Daoy (cell line): ENCODE measurements at regions not wholly inside any gene's neighbourhood (a gene's known extent, or its start where the extent isn't known, plus 50 kb on each side); places are given as distances from the start of the nearest gene placed in this dataset.

Experiments
- DNase-seq: peaks from one replicate; pipeline ENCODE4 v3.0.0-alpha.2; 2015; ENCODE audit warnings: low read depth

DNA sequence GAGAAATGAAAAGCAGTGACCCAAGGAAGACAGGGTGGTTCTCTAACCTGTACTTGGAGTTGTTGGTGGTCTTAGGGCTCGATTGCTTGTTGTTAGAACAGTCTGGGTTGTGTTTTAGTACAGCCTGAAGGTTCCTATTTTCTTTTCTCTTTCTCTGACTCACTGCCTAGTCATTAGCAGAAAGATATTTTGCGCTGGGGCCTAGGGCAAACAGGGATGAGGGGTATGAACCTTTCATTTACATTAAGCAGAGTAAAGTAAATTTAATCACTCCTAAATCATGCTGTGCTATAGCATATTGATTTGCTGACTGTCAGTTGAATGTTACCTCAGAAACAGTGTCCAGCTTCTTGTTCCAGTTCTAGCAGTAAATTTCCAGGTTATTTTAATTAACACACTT lies 197.2 kb downstream of the RWDD3 start:
- DNase-seq: no peak

DNA sequence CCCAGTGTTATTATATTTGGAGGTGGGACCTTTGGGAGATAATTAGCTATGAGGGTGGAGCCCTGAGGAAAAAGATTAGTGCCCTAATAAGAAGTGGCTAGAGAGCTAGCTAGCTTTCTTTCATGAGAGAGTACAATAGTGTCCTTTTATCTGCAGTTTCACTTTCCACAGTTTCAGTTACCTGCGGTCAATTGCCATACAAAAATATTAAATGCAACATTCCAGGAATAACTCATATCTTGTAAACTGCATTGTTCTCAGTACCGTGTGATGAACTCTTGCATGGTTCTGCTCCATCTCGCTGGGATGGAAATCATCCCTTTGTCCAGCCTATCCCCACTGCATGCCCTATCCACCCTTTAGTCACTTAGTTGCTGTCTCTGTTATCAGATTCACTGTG lies 201.6 kb downstream of the RWDD3 start:
- no peak for DNase-seq

DNA sequence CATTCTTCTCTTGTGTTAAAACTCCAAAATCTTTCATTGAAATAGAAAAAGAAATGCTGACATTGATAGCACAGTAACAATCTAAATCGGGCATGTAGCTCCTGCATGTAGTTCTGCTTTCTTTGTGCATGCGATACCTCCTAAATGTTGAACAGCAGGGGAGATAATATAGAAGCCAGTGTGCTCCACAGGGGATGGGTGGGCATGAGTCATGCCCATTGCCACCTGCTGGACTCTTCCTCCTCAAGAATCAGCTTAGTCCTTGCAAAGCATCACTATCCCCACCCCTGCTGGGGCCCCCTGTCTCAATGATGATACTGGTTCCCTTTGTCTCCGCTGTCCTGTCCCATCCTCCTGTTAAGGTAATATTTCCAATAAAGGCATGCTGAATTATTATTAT lies 203.0 kb downstream of the RWDD3 start:
- no peak for DNase-seq

DNA sequence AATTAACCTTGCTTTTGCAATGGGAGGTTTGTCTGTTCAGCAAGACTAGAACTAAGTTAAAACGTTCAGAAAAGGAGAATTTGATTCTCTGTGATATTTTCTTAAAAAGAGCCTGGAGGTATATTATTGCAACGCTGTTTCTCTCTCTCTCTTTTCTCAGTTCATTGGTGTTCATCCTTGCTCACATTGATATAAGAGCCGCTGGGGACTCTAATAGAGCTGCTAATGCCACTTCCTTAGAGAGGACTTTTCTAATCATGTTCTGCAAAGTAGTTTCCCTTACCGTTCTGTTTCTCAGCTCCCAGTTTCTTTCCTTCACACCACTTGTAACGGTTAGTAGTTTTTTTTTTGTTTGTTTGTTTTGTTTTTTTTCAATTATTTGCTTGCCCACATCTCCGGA lies 203.8 kb downstream of the RWDD3 start:
- no peak for DNase-seq

DNA sequence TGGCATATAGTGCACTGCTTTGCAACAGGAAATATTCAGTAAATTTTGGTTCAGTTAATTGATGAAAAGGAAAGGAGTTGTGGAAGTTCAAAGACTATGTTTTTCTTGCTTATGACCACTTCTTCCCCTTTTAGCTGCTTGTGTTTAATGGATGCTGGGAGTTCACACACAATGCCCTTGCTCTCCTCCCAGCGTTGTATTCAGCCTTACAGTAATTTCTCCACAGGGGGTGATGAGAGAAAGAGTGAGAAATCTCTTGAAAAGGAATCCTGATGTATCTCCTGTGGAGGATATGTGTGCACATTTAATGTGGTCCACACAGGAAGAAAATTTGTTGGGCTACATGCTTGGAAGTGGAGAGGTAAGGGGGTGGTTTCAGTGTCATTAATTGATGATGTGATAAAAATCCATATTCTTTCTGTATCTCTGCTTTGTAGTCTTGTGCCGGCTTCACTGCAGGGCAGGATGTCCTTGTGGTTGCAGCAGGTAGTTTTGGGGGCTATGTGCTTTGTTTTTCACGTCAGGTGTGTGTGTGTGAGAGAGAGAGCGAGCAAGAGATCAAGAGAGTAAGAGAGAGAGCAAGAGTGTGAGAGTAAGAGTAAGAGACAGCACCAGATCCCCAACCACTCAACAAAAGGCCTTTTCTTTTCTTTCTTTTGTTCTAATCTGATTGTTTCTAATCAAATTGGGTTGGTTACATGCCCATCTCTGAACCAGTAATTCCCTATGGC lies 204.4 kb downstream of the RWDD3 start:
- DNase-seq: no peak

DNA sequence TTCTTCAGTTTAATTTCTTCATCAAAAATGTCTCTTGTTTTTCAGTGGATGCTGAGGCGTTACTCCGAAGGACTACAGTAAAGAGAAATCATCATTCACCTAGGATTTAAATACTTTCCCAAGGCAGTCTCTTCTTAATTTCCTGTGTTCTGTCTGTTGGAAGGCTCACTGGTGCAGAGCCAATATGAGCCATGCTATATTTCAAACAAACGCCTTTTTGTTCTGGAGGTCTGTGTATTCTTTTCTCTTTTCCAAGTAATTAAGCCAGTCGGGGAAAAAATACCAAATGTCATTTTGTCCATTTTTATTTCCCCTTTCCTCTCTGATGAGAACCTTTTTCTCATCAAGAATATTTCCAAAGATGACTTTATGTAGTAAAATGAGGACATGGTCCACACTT lies 206.5 kb downstream of the RWDD3 start:
- DNase-seq: no peak

DNA sequence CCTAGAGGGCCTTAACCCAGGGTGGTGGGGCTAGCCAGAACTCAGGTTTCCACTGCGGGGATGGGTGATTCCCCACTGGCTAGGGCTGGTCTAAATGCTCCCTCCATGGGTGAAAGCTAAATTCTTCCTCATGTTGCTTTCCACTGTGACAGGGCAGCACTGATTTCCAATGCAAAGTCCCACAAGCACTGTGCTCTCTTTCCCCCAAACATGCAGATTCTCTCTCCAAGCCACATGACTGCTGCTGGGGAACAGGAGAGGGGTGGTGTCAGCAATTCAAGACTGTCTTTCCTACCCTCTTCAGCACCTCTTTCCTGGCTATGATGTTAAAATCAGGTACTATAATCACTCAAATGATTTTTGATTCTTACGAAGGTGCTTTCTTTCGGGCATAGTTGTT lies 215.5 kb downstream of the RWDD3 start:
- no peak for DNase-seq

DNA sequence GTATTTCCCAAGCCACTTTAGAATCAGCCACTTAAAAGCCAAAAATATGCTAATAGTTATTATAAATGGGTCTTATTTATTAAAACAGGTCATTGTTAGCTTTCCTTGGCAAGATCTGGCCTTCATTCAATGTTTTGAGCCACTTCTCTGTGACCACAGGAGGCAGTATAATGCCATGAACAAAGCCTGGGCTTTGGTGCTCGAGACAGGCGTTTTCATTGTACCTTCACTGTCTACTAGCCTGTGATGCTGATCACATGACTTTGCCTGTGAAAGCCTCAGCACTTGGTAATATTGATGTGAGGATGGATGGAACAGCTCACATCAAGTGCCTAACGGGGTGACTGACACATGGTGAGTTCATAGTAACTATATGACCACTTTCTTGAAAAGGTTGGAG lies 217.0 kb downstream of the RWDD3 start:
- DNase-seq: no peak

DNA sequence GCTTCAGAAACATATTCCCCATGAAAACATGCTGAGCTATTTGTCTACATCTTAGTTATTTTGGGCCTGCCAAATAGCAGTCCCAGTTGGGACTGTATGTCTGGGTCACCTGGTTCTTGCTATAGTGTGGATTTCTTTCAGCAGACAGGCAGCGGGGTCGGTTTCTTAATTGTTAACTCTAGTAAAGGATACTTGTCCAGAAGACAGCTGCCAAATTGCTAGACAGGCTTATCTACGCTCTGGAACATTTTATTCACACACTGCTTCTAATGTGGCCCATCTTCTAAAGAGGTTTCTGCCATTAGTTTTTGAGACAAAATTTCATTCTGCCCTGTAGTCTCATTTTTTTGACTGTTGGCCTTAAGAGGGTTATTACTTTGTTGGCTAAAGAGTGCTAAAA lies 217.9 kb downstream of the RWDD3 start:
- DNase-seq: no peak

DNA sequence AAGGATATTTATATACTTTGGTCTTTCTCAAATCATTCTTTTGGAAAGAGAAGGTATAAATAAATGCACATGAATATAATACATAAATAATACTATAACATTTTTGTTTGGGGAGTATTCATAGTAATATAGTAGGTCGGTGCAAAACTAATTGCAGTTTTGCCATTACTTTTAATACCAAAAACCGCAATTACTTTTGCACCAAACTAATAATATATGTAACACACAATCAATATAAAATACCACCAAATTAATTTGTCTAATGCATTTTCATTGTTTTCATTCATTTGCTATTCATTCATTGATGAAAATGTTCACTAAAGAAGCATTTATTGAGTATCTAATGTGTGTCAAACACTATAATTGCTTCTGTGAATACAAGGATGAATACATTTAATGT lies 219.0 kb downstream of the RWDD3 start:
- no peak for DNase-seq

DNA sequence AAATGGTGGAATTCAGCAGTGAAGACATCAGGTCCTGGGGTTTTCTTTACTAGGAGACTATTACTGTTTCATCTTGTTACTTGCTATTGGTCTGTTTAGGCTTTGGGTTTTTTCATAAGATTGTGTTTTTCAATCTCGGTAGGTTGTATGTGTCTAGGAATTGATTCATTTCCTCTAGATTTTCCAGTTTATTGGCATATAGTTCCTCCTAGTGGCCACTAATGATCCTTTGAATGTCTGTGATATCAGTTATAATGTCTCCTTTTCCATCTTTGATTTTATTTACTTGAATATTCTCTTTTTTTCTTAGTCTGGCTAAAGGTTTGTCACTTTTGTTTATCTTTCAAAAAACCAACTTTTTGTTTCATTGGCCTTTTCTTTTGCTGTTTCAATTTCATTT lies 233.0 kb downstream of the RWDD3 start:
- DNase-seq: no peak

DNA sequence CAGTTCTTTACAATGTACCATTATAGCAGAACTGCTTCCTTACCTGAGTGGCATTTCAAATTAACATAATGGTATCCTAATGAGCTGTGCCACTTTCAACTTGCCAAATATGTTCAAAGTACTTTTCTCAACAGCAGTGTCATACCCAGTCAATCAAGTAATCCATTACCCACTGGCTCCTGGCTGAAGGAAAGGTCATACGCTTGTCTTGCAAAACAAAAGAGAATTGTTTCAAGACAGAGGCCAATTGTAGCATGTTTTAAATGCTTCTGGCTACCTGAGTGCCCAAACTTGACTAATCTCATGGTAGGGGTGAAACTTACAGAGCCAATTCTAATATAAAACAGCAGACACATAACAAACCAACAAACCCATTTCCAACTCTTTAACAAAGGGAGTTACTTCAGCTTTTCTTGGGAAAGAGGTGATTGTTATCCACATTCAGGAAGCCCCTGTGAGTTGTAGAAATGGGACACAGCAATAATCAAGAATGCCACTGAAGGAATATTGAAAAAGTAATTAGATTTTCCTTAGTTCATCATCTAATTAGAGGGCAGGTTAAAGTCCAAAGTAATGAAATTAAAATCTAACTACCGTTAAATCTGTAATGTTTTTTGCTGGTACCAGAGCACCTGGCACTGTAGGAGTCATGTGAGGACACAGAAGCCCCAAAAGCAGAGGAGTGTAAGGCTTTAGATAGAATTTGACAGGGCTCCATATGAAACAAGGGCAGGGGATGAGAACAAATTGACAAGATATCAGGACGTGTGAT lies 241.9 kb downstream of the RWDD3 start:
- no peak for DNase-seq

DNA sequence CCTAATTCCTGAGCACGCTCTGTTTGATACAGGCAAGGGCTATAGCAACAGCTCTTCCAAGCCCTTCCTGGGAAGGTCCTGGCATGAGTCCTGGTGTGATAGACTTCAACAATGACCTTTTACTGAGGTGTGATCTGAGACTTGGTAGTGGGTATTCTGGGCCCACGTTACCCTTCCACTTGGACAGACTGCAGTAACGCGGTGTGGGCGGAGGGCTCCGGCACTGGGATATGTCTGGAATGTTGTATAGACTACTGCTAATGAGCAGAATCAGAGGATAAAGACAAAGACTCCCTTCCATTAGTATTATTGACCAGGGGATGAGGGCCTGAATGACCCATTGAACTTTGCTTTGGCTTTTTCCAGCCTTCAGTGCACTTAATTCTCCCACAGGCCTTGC lies 262.3 kb downstream of the RWDD3 start:
- no peak for DNase-seq

DNA sequence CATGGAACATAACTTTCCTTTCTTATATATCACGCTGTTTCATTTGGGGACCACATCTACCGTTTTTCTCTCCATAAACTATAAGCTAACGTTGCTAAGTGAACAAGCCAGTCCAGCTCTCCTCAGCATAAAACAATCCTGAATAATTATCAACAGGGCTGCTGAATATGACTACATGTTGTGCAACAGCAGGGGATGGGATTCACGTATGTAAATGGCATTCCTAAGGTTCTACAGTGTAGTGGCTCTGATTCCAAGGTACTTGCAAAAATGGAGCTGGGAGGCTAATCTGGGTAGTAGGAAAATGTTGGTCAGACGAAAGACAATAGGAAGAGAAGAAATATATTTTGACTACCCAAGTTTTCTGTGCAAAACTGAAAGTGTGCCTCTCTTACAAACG lies 262.8 kb downstream of the RWDD3 start:
- no peak for DNase-seq

DNA sequence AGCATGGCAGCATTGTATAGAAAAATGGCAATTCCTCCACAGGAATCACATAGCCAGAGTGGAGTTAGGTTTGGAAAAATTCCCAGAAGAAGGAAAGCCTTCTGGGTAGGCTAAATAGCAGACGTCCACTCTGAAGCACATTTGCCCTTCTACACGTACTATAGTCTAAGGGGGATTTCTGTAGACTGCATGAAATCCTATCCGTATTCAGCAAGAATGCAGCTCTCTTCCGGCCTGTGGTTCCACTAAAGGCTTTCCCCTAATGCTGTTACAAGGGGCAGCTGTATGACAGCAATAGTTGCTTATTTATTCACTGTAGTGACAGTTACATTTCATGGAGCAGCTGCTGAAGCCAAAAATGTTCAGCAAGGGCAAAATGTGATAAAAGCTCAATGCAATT lies 263.6 kb downstream of the RWDD3 start:
- no peak for DNase-seq

DNA sequence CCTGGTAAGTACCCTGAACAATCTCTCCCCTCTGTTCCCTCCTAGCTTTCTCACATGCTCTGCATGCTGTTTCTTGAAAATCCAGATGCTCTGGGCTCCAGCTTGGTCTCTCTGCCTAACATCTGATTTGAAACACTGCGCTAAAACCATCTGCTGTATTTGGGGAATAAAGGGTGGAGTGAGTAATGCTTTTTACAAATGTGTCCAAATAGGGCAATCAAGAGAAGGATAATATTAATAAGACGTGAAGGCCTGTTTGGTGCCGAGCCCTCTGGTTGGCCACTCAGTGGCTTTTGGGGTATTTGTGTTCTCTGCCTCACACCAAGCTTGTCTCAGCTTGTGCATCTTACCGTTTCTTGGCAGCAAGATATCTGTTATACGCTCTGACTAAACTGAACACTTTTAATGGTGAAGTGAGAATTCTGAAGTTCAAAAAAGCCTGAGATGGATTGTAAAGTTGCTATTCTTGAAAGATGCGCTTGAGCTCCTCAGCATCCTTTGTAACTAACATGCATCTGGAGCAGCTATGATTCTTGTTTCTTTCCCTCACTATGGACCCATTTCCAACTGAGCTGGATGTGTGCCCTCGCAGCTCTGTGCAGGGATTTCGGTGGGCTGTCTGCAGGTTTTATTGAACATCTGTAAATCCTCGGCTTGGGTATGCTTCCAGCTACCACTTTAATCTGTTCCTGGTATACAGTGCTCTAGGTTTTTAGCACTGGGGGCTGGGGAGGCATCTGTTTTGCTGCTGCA lies 269.4 kb downstream of the RWDD3 start:
- DNase-seq: no peak

DNA sequence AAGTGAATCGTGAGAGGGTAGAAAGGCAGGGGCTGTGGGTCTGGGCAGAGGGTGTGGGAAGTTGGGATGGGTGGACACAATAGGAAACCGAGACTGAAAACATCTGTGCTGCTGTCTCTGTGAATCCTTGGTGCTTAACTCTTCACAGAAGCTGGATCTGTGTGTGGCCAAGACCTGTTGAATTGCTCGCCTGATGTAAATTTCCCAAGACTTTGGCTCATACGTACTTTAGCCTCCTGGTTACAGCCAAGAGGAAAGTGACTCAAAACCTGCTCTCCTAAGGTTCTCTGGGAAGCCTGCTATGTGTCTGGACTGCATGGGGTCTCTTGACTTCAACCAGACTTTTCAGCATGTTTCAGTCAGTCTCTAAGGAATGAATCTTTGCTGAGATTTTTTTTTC lies 270.3 kb downstream of the RWDD3 start:
- DNase-seq: no peak

DNA sequence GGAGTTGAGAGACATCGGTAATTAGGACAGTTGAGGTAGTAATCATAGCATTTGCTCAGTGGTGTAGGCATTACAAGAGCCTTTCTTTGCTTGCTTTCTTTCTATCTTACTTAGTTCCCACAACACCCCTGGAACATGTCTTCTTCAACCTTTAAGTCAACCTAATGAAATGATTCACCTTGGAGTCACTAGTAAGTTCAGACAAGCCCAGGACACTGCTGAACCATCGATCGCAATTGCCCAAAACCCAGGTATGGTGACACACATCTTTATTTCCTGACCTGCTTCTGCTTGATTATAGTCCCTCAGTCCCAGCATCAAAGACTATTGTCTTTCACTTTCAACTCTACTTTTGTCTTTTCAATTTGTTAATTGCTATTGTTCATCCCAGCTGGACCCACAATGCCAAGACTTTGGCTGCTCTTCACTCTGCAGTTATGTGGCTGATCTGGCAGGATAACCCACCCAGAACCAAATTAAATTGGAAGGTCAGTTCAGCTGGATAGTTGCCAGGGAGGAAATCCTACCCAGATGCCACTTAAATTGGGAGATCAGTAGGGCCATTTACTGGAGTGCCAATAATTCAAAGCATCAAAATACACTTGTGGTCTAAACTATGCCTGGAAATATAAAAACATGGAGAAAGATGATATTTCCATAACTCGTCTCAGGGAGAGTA lies 272.9 kb downstream of the RWDD3 start:
- DNase-seq: no peak

DNA sequence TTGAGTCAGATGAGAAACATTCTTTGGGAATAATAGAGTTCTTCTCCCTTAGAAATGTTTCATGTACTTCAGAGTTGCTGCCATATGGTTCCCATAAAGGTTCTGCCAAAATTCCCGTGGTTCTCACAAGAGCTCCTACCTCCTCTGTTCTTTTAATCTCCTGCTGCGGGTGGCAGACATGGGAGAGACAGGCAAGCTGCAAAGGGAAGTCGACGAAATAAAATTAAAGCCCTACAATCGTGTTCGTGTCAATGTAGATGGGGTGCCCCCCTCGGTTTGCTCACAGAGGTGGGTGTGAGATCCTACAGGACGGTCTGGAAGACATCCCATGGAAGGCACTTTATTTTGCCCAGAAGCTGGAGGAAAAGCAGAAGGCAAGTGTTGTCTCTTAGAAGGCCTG lies 276.0 kb downstream of the RWDD3 start:
- no peak for DNase-seq

DNA sequence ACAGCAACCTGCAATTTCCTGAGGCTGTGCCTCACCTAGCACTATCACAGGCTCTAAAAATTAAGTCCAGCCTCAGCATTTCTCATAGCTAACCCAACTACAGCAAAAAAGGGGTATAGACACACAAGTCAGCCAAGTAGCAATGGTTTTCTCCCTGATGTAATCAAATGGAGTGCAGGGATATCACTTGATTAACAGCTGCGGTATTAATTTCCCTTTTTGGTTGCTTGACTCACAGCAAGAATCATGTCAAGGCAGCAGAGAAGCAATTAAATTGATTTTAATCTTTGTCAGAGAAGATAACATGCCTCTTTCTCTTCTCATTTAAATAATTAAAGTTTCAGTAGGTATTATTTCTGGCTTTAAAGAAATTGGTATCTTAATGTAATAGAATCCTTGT lies 278.9 kb downstream of the RWDD3 start:
- no peak for DNase-seq

DNA sequence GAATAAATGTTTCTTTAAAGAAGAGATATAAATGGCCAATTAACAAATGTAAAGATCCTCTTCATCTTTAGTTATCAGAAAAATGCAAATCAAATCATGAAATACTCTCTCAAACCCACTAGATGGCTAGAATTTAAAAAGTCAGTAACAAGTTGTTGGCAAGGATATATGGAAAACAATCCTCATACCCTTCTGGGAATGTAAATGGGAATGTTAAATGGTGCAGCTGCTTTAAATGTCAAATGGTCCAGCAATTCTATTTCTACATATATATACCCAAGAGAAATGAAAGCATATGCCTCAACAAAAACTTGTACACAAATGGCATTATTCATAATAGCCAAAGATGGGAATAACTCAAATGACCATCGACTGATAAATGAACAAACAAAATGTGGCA lies 283.5 kb downstream of the RWDD3 start:
- DNase-seq: no peak

DNA sequence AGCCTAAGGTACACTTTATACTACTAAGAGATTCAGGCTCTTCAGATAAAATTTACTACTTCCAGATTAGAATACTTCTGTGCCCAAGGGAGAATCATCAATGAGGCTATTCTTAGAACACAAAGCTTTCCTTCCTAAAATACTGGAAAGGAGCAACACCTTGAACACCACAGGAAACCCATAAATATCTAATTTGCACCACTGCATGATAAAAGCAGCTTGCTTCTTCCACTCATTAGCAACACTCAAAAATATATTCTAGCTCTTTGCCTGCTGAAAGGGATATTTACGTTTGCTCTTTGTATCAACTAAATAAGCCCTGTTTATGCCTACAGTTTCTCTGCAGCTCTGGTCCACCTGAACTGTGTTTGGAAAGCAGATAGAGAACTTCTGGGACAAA lies 284.3 kb downstream of the RWDD3 start:
- DNase-seq: no peak
